ENCODE measurements at regions not wholly inside any gene's neighbourhood (a gene's known extent, or its start where the extent isn't known, plus 50 kb on each side); places are given as distances from the start of the nearest gene placed in this dataset.

DNA sequence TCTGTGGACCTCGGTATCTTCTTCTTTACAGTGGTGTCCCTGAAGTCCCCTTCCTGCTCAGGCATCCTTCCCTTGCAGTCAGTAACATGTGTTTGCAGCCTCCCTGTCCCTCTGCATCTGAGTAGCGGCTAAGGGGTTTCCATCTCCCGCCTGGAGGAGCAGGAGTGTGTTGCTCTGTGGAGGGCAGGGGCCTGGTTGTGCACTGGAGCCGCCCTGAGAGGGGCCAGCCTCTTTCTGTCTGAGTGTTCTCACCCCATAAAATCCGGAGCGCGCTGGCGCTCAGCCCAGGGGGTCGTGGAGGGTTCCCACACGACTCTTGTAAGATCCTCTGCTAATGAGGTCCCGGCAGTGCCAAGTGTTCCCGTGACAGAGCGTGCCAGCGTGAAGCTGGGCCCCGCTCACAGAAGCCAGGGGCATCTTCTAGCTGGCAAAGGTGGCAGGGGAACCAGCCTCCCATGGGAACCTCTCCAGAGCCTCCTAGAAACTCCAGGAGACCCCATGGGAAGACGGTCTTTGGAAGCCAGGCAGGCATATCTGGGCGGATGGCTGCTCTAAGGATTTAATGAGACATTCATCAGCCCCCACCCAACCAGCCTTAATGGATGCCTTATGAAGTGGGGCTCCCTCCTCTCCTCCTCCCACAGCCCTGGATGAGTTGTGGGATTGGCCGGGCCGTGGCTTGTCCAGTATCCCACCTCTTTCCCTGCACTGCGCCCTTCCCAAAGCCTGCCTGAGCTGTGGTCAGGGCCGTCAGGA lies 91.4 kb upstream of the GSE1 start (continued):
- 0 out of 2 replicates have a peak, but pooled peaks have one; percentile 23 for TF ChIP-seq EEA1 (CRISPR knock-in tag; IDR thresholded peaks at IDR 0.05; ENCODE audit: borderline replicate concordance)
- peak; percentile 25; the same call in 1 of the 2 replicates for TF ChIP-seq HIVEP1 (CRISPR knock-in tag; IDR thresholded peaks at IDR 0.05)
- no peak for TF ChIP-seq NFIB (CRISPR knock-in tag; IDR thresholded peaks at IDR 0.05; ENCODE audit: borderline replicate concordance)
- no peak for TF ChIP-seq SP4 (CRISPR knock-in tag; IDR thresholded peaks at IDR 0.05)
- TF ChIP-seq ZNF776 (CRISPR knock-in tag; IDR thresholded peaks at IDR 0.05): no peak
- TF ChIP-seq MXI1 (IDR thresholded peaks at IDR 0.05; ENCODE audit: borderline replicate concordance, low read depth, low read length): no peak
- no peak for TF ChIP-seq WIZ (CRISPR knock-in tag; IDR thresholded peaks at IDR 0.05)
- 0 out of 2 replicates have a peak, but pooled peaks have one; percentile 66 for TF ChIP-seq ZNF235 (CRISPR knock-in tag; IDR thresholded peaks at IDR 0.05; ENCODE audit: borderline replicate concordance)
- TF ChIP-seq SMYD3 (CRISPR knock-in tag; IDR thresholded peaks at IDR 0.05): no peak
- no peak for TF ChIP-seq ARNT (IDR thresholded peaks at IDR 0.05)
- no peak for TF ChIP-seq ZNF430 (CRISPR knock-in tag; IDR thresholded peaks at IDR 0.05)
- TF ChIP-seq HNRNPL (IDR thresholded peaks at IDR 0.05; ENCODE audit: low read depth, low read length): 0 out of 2 replicates have a peak, but pooled peaks have one; percentile 42
- TF ChIP-seq, protein P1, sequence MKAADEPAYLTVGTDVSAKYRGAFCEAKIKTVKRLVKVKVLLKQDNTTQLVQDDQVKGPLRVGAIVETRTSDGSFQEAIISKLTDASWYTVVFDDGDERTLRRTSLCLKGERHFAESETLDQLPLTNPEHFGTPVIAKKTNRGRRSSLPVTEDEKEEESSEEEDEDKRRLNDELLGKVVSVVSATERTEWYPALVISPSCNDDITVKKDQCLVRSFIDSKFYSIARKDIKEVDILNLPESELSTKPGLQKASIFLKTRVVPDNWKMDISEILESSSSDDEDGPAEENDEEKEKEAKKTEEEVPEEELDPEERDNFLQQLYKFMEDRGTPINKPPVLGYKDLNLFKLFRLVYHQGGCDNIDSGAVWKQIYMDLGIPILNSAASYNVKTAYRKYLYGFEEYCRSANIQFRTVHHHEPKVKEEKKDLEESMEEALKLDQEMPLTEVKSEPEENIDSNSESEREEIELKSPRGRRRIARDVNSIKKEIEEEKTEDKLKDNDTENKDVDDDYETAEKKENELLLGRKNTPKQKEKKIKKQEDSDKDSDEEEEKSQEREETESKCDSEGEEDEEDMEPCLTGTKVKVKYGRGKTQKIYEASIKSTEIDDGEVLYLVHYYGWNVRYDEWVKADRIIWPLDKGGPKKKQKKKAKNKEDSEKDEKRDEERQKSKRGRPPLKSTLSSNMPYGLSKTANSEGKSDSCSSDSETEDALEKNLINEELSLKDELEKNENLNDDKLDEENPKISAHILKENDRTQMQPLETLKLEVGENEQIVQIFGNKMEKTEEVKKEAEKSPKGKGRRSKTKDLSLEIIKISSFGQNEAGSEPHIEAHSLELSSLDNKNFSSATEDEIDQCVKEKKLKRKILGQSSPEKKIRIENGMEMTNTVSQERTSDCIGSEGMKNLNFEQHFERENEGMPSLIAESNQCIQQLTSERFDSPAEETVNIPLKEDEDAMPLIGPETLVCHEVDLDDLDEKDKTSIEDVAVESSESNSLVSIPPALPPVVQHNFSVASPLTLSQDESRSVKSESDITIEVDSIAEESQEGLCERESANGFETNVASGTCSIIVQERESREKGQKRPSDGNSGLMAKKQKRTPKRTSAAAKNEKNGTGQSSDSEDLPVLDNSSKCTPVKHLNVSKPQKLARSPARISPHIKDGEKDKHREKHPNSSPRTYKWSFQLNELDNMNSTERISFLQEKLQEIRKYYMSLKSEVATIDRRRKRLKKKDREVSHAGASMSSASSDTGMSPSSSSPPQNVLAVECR (CRISPR knock-in tag; IDR thresholded peaks at IDR 0.05; ENCODE audit: borderline replicate concordance): no peak
- 0 out of 2 replicates have a peak, but pooled peaks have one; percentile 59 for TF ChIP-seq KLF13 (CRISPR knock-in tag; IDR thresholded peaks at IDR 0.05)
